ENCODE measurements at regions not wholly inside any gene's neighbourhood (a gene's known extent, or its start where the extent isn't known, plus 50 kb on each side); places are given as distances from the start of the nearest gene placed in this dataset.

DNA sequence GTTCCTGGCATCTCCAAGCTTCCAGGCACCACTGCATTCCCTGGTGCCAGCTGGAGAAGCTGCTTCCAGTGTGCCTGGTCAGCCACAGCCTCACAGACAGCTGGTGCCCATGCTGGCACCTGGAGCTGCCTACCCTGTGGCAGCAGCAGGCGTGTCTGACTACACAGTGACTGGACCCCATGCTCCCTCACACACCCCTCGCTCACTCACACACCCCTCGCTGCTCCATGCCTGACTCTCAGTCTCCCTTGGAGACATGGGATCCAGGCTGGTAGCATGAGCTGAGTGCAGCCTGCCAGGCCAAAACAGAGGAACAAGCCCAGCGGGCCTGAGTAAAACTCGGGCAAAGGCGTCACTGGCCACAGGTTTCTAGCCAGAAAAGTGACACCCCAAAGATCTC, 59.1 kb upstream of the SMIM36 start:
- TF ChIP-seq, protein P1, sequence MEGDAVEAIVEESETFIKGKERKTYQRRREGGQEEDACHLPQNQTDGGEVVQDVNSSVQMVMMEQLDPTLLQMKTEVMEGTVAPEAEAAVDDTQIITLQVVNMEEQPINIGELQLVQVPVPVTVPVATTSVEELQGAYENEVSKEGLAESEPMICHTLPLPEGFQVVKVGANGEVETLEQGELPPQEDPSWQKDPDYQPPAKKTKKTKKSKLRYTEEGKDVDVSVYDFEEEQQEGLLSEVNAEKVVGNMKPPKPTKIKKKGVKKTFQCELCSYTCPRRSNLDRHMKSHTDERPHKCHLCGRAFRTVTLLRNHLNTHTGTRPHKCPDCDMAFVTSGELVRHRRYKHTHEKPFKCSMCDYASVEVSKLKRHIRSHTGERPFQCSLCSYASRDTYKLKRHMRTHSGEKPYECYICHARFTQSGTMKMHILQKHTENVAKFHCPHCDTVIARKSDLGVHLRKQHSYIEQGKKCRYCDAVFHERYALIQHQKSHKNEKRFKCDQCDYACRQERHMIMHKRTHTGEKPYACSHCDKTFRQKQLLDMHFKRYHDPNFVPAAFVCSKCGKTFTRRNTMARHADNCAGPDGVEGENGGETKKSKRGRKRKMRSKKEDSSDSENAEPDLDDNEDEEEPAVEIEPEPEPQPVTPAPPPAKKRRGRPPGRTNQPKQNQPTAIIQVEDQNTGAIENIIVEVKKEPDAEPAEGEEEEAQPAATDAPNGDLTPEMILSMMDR (IDR thresholded peaks at IDR 0.05) = no peak
- TF ChIP-seq POLR2A (IDR thresholded peaks at IDR 0.05) (no peak), POLR2AphosphoS5 (IDR thresholded peaks at IDR 0.05; ENCODE audit: insufficient read depth in 1 of 2, low read depth in 1 of 2) (no peak)

Data from vagina (tissue), 2 donors.